HepG2 (cell line): ENCODE measurements at regions not wholly inside any gene's neighbourhood (a gene's known extent, or its start where the extent isn't known, plus 50 kb on each side); places are given as distances from the start of the nearest gene placed in this dataset.
A peak's percentile ranks its signal among the peaks of the same experiment; 100 is the strongest.

Experiments used
- CHD2 ChIP-seq: IDR thresholded peaks from 2 replicates; pipeline ENCODE4 v1.6.1; 2011; ENCODE audit warnings: low read depth, low read length, improper control_type of control experiment
- DR1 ChIP-seq: sonication (generic); formaldehyde crosslinking; IDR thresholded peaks from 2 replicates; pipeline ENCODE4 v1.8.0; 2021; ENCODE audit warnings: mild to moderate bottlenecking, missing genetic modification reagents, inconsistent platforms
- EP300 ChIP-seq, 3 experiments: sonication (generic) in 1 of 3; formaldehyde crosslinking in 1 of 3; IDR thresholded peaks; 2 replicates each; pipeline versions ENCODE4 v1.5.1 to v1.6.1; 2011 to 2020; ENCODE audit warnings: low read depth in 2 of 3, low read length in 2 of 3, borderline replicate concordance in 1 of 3, improper control_type of control experiment in 1 of 3, mild to moderate bottlenecking in 1 of 3, missing genetic modification reagents in 1 of 3, moderate library complexity in 1 of 3
- FOXA1 ChIP-seq, 2 experiments: fragments of 450-650 bp in 1 of 2; sonication (generic) in 1 of 2; formaldehyde crosslinking in 1 of 2; IDR thresholded peaks; 2 replicates each; pipeline versions ENCODE4 v1.4.0 to v1.6.1; 2016 to 2020; ENCODE audit warnings: missing genetic modification reagents in 1 of 2
- HNRNPL ChIP-seq: fragments of 200-400 bp; formaldehyde crosslinking; IDR thresholded peaks from 2 replicates; pipeline ENCODE4 v1.6.1; 2017; ENCODE audit warnings: mild to moderate bottlenecking, low read depth, low read length
- PHF20 ChIP-seq: sonication (generic); formaldehyde crosslinking; IDR thresholded peaks from 2 replicates; pipeline ENCODE4 v1.5.0; 2020; ENCODE audit warnings: mild to moderate bottlenecking, missing genetic modification reagents
- SKI ChIP-seq: fragments of 450-650 bp; IDR thresholded peaks from one replicate; pipeline ENCODE4 v1.6.1; 2018; ENCODE audit warnings: mild to moderate bottlenecking; ENCODE audit not compliant: partially characterized antibody
- ZNF180 ChIP-seq: sonication (generic); formaldehyde crosslinking; IDR thresholded peaks from 2 replicates; pipeline ENCODE4 v1.4.0; 2020; ENCODE audit warnings: low read depth, missing genetic modification reagents, borderline replicate concordance
- ZNF235 ChIP-seq: sonication (generic); formaldehyde crosslinking; IDR thresholded peaks from 2 replicates; pipeline ENCODE4 v1.8.1; 2023; ENCODE audit warnings: mild to moderate bottlenecking, missing genetic modification reagents, borderline replicate concordance
- ZNF317 ChIP-seq: sonication (generic); formaldehyde crosslinking; IDR thresholded peaks from 2 replicates; pipeline ENCODE4 v1.5.0; 2020; ENCODE audit warnings: mild to moderate bottlenecking, missing genetic modification reagents
- ZNF367 ChIP-seq: sonication (generic); formaldehyde crosslinking; IDR thresholded peaks from 2 replicates; pipeline ENCODE4 v1.4.0; 2020; ENCODE audit warnings: missing genetic modification reagents, borderline replicate concordance
- ZNF549 ChIP-seq: sonication (generic); formaldehyde crosslinking; IDR thresholded peaks from 2 replicates; pipeline ENCODE4 v1.5.0; 2020; ENCODE audit warnings: missing genetic modification reagents
- ZNF746 ChIP-seq: sonication (generic); formaldehyde crosslinking; IDR thresholded peaks from 2 replicates; pipeline ENCODE4 v1.8.0; 2022; ENCODE audit warnings: mild to moderate bottlenecking, missing genetic modification reagents
- TF ChIP-seq, protein P1 (sequence below): sonication (generic); formaldehyde crosslinking; IDR thresholded peaks from 2 replicates; pipeline ENCODE4 v1.5.0; 2020; ENCODE audit warnings: missing genetic modification reagents
- TF ChIP-seq, protein P2 (sequence below), 2 experiments: fragments of 450-650 bp in 1 of 2; sonication (generic) in 1 of 2; formaldehyde crosslinking; IDR thresholded peaks; 2 replicates each; pipeline versions ENCODE4 v1.5.0 to v1.8.0; 2020 to 2022; ENCODE audit warnings: mild to moderate bottlenecking in 1 of 2, missing genetic modification reagents in 1 of 2
- TF ChIP-seq, protein P3 (sequence below): IDR thresholded peaks from 2 replicates; pipeline ENCODE4 v1.6.1; 2016; ENCODE audit warnings: low read depth
- TF ChIP-seq, protein P4 (sequence below): IDR thresholded peaks from 2 replicates; pipeline ENCODE4 v1.6.1; 2018; ENCODE audit warnings: missing genetic modification reagents
- TF ChIP-seq, protein P5 (sequence below): sonication (generic); formaldehyde crosslinking; IDR thresholded peaks from 2 replicates; pipeline ENCODE4 v1.4.0; 2020; ENCODE audit warnings: mild to moderate bottlenecking, missing genetic modification reagents, borderline replicate concordance

DNA sequence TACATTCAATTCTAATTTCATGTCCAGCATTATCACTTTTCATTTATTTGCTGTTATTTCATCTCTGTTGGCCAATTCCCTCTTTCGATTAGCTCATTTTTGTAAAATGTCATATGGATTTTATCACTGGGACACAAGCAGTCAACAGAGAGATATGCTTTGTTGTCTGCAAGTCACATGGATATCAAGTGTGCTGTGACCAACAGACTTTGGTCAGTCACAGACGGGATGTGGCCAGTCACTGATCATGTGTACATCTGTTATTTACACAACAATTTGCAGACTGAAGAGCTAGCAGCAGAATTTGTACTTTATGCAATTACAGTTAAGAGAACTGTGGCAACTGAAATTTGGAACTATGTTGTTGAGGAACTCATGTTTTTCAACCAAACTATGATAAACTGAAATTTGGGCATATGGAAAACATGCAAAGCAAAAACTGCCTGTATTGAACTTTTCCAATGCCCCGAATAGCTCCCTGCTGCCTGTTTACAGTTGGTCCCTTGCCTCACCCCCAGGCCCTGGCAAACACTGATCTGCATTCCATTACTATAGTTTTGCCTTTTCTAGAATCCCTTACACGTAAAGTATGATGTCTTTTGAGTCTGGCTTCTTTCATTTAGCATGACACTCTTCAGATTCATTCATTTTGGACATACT lies 104.4 kb downstream of the RPL22L1 start (continued):
- TF ChIP-seq, protein P1, sequence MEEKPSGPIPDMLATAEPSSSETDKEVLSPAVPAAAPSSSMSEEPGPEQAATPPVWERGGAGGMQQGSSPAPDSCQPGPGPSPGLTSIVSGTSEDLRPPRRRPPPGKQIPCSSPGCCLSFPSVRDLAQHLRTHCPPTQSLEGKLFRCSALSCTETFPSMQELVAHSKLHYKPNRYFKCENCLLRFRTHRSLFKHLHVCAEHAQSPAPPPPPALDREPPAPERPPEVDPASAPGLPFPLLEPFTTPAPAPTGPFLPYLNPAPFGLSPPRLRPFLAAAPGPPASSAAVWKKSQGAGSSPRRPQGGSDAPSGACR (CRISPR knock-in tag), result no peak
- TF ChIP-seq DR1 (CRISPR knock-in tag) (no peak), FOXA1 (IDR thresholded peaks at IDR 0.05) (peak; percentile 92), FOXA1 (CRISPR knock-in tag; IDR thresholded peaks at IDR 0.05) (peak; percentile 94), CHD2 (no peak), PHF20 (no peak), ZNF317 (peak; percentile 96), ZNF180 (no peak), EP300 (IDR thresholded peaks at IDR 0.05; ENCODE audit: low read depth in 2 of 2, low read length in 2 of 2) (peak in 1 of 2 experiments; percentile 81; a peak in 3 of 4 replicates), EP300 (CRISPR knock-in tag; IDR thresholded peaks at IDR 0.05; ENCODE audit: borderline replicate concordance) (no peak), HNRNPL (no peak), SKI (peak; percentile 91), ZNF746 (CRISPR knock-in tag) (no peak), ZNF367 (no peak), ZNF235 (no peak), ZNF549 (CRISPR knock-in tag) (no peak)
- TF ChIP-seq, protein P2, sequence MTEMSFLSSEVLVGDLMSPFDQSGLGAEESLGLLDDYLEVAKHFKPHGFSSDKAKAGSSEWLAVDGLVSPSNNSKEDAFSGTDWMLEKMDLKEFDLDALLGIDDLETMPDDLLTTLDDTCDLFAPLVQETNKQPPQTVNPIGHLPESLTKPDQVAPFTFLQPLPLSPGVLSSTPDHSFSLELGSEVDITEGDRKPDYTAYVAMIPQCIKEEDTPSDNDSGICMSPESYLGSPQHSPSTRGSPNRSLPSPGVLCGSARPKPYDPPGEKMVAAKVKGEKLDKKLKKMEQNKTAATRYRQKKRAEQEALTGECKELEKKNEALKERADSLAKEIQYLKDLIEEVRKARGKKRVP (CRISPR knock-in tag; IDR thresholded peaks at IDR 0.05), result peak in 1 of 2 experiments; percentile 84; a peak in 2 of 4 replicates
- TF ChIP-seq, protein P3, sequence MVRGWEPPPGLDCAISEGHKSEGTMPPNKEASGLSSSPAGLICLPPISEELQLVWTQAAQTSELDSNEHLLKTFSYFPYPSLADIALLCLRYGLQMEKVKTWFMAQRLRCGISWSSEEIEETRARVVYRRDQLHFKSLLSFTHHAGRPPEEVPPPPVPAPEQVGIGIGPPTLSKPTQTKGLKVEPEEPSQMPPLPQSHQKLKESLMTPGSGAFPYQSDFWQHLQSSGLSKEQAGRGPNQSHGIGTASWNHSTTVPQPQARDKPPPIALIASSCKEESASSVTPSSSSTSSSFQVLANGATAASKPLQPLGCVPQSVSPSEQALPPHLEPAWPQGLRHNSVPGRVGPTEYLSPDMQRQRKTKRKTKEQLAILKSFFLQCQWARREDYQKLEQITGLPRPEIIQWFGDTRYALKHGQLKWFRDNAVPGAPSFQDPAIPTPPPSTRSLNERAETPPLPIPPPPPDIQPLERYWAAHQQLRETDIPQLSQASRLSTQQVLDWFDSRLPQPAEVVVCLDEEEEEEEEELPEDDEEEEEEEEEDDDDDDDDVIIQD (CRISPR knock-in tag), result peak; percentile 40; the same call in 1 of the 2 replicates
- TF ChIP-seq, protein P4, sequence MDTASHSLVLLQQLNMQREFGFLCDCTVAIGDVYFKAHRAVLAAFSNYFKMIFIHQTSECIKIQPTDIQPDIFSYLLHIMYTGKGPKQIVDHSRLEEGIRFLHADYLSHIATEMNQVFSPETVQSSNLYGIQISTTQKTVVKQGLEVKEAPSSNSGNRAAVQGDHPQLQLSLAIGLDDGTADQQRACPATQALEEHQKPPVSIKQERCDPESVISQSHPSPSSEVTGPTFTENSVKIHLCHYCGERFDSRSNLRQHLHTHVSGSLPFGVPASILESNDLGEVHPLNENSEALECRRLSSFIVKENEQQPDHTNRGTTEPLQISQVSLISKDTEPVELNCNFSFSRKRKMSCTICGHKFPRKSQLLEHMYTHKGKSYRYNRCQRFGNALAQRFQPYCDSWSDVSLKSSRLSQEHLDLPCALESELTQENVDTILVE, result no peak
- TF ChIP-seq, protein P5, sequence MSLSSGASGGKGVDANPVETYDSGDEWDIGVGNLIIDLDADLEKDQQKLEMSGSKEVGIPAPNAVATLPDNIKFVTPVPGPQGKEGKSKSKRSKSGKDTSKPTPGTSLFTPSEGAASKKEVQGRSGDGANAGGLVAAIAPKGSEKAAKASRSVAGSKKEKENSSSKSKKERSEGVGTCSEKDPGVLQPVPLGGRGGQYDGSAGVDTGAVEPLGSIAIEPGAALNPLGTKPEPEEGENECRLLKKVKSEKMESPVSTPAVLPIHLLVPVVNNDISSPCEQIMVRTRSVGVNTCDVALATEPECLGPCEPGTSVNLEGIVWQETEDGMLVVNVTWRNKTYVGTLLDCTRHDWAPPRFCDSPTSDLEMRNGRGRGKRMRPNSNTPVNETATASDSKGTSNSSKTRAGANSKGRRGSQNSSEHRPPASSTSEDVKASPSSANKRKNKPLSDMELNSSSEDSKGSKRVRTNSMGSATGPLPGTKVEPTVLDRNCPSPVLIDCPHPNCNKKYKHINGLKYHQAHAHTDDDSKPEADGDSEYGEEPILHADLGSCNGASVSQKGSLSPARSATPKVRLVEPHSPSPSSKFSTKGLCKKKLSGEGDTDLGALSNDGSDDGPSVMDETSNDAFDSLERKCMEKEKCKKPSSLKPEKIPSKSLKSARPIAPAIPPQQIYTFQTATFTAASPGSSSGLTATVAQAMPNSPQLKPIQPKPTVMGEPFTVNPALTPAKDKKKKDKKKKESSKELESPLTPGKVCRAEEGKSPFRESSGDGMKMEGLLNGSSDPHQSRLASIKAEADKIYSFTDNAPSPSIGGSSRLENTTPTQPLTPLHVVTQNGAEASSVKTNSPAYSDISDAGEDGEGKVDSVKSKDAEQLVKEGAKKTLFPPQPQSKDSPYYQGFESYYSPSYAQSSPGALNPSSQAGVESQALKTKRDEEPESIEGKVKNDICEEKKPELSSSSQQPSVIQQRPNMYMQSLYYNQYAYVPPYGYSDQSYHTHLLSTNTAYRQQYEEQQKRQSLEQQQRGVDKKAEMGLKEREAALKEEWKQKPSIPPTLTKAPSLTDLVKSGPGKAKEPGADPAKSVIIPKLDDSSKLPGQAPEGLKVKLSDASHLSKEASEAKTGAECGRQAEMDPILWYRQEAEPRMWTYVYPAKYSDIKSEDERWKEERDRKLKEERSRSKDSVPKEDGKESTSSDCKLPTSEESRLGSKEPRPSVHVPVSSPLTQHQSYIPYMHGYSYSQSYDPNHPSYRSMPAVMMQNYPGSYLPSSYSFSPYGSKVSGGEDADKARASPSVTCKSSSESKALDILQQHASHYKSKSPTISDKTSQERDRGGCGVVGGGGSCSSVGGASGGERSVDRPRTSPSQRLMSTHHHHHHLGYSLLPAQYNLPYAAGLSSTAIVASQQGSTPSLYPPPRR, result peak; percentile 29; the same call in 1 of the 2 replicates
